ENCODE measurements at regions not wholly inside any gene's neighbourhood (a gene's known extent, or its start where the extent isn't known, plus 50 kb on each side); places are given as distances from the start of the nearest gene placed in this dataset.

DNA sequence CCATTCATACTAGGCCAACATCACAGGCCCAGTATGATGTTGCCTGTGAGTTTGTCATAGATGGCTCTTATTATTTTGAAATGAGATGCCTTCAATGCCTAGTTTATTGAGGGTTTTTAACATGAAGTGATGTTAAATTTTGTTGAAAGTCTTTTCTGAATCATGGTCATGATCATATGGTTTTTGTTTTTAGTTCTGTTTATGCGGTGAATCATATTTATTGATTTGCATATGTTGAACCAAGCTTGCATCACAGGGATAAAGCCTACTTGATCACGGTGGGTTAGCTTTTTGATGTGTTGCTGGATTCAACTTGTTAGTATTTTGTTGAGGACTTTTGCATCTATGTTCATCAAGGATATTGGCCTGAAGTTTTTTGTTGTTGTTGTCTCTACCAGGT, 195.8 kb upstream of the FN1 start:
- no peak for TF ChIP-seq POLR2A (IDR thresholded peaks at IDR 0.05)
- TF ChIP-seq, protein P1, sequence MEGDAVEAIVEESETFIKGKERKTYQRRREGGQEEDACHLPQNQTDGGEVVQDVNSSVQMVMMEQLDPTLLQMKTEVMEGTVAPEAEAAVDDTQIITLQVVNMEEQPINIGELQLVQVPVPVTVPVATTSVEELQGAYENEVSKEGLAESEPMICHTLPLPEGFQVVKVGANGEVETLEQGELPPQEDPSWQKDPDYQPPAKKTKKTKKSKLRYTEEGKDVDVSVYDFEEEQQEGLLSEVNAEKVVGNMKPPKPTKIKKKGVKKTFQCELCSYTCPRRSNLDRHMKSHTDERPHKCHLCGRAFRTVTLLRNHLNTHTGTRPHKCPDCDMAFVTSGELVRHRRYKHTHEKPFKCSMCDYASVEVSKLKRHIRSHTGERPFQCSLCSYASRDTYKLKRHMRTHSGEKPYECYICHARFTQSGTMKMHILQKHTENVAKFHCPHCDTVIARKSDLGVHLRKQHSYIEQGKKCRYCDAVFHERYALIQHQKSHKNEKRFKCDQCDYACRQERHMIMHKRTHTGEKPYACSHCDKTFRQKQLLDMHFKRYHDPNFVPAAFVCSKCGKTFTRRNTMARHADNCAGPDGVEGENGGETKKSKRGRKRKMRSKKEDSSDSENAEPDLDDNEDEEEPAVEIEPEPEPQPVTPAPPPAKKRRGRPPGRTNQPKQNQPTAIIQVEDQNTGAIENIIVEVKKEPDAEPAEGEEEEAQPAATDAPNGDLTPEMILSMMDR (IDR thresholded peaks at IDR 0.05), result no peak

All from right lobe of liver (tissue), 4 donors.